T-helper 22 cell (primary cell): ENCODE measurements at regions not wholly inside any gene's neighbourhood (a gene's known extent, or its start where the extent isn't known, plus 50 kb on each side); places are given as distances from the start of the nearest gene placed in this dataset.
A peak's percentile ranks its signal among the peaks of the same experiment; 100 is the strongest.
"Not testable (repeated sequence)": the region's sequence is repeated elsewhere in the genome, so short reads cannot be mapped to it uniquely, and the experiment has no call there.

ENCODE experiments used
- DNase-seq: peaks from one replicate; pipeline ENCODE4 v3.0.0-alpha.2; 2020; ENCODE audit warnings: low read depth

- no peak for DNase-seq
Observed at GRCh38 chr16:26595199-26595598, 471.5 kb upstream of the C16orf82 start.

- DNase-seq: not testable (repeated sequence)
Observed at GRCh38 chr16:26596033-26596432, 470.7 kb upstream of the C16orf82 start.

- DNase-seq: peak; percentile 53
Observed at GRCh38 chr16:26598061-26598460, 468.7 kb upstream of the C16orf82 start.

GRCh38 chr16:26598998-26599784 lies 467.5 kb upstream of the C16orf82 start:
- DNase-seq: no peak

GRCh38 chr16:26599785-26600104 lies 467.0 kb upstream of the C16orf82 start:
- no peak for DNase-seq

- no peak for DNase-seq
Observed at GRCh38 chr16:26601335-26601734, 465.4 kb upstream of the C16orf82 start.

GRCh38 chr16:26605626-26606271 lies 461.0 kb upstream of the C16orf82 start:
- no peak for DNase-seq

- no peak for DNase-seq
Observed at GRCh38 chr16:26606381-26607150, 460.2 kb upstream of the C16orf82 start.

GRCh38 chr16:26614237-26614841 lies 452.4 kb upstream of the C16orf82 start:
- no peak for DNase-seq

- no peak for DNase-seq
Observed at GRCh38 chr16:26623442-26623841, 443.3 kb upstream of the C16orf82 start.

- no peak for DNase-seq
Observed at GRCh38 chr16:26627958-26628357, 438.8 kb upstream of the C16orf82 start.

- not testable (repeated sequence) for DNase-seq
Observed at GRCh38 chr16:26631365-26631764, 435.4 kb upstream of the C16orf82 start.

- DNase-seq: no peak
Observed at GRCh38 chr16:26642047-26642664, 424.6 kb upstream of the C16orf82 start.

GRCh38 chr16:26643519-26643918 lies 423.2 kb upstream of the C16orf82 start:
- no peak for DNase-seq

- no peak for DNase-seq
Observed at GRCh38 chr16:26644912-26645543, 421.7 kb upstream of the C16orf82 start.

- DNase-seq: no peak
Observed at GRCh38 chr16:26645614-26646013, 421.1 kb upstream of the C16orf82 start.

GRCh38 chr16:26647870-26648269 lies 418.9 kb upstream of the C16orf82 start:
- DNase-seq: no peak

GRCh38 chr16:26648851-26649250 lies 417.9 kb upstream of the C16orf82 start:
- no peak for DNase-seq

GRCh38 chr16:26649381-26650045 lies 417.2 kb upstream of the C16orf82 start:
- DNase-seq: no peak

GRCh38 chr16:26651464-26651863 lies 415.3 kb upstream of the C16orf82 start:
- no peak for DNase-seq

GRCh38 chr16:26651884-26652283 lies 414.8 kb upstream of the C16orf82 start:
- no peak for DNase-seq
